IMR-90 (cell line): ENCODE measurements at regions not wholly inside any gene's neighbourhood (a gene's known extent, or its start where the extent isn't known, plus 50 kb on each side); places are given as distances from the start of the nearest gene placed in this dataset.

Experiments
- ATAC-seq: fragments of 200-7000 bp; cut with Tn5 transposase; 2 replicates; pipeline ENCODE4 v1.9.1; 2020; ENCODE audit warnings: low read depth, mild to moderate bottlenecking, moderate library complexity
- BruUV-seq: library from RNA; stranded (reverse); fragments of 400-500 nt; replicated peaks from 2 replicates; lab custom pipeline; 2021; lab: Mats Ljungman, UMichigan
- CTCF ChIA-PET: fragments of 300-600 bp; formaldehyde crosslinking; extraction: SDS; loops from one replicate; lab custom pipeline; 2021; ENCODE audit warnings: antibody characterized with exemption; lab: Yijun Ruan, JAX
- POLR2A ChIA-PET: fragments of 300-600 bp; sonication (Branson Sonifier 250); formaldehyde crosslinking; loops from one replicate; lab custom pipeline; 2022; ENCODE audit warnings: antibody characterized with exemption; ENCODE audit not compliant: unreplicated experiment; lab: Charles Lee
- DNase-seq: peaks from one replicate; pipeline ENCODE4 v3.0.0; 2013
- H2AFZ ChIP-seq: replicated peaks from 2 replicates; pipeline ENCODE3; 2013; ENCODE audit warnings: low read length, mild to moderate bottlenecking; ENCODE audit not compliant: poor library complexity
- H2AK5ac ChIP-seq: 2 replicates; pipeline ENCODE4 v1.6.1; 2013; ENCODE audit warnings: low read depth, low read length, inconsistent platforms
- H2AK9ac ChIP-seq: replicated peaks from 2 replicates; pipeline ENCODE3; 2013; ENCODE audit warnings: mild to moderate bottlenecking, low read depth, low read length, moderate library complexity; ENCODE audit not compliant: poor library complexity
- H2BK120ac ChIP-seq: 2 replicates; pipeline ENCODE4 v1.6.1; 2013; ENCODE audit warnings: low read depth, low read length, inconsistent platforms
- H2BK15ac ChIP-seq: 3 replicates; pipeline ENCODE4 v1.6.1; 2013; ENCODE audit warnings: low read depth, low read length, inconsistent platforms
- H2BK20ac ChIP-seq: 2 replicates; pipeline ENCODE4 v1.6.1; 2013; ENCODE audit warnings: low read depth, mild to moderate bottlenecking, inconsistent platforms, low read length, moderate library complexity
- H2BK5ac ChIP-seq: 2 replicates; pipeline ENCODE4 v1.6.1; 2013; ENCODE audit warnings: mild to moderate bottlenecking, low read depth, low read length, inconsistent platforms; ENCODE audit not compliant: poor library complexity, severe bottlenecking
- H3K14ac ChIP-seq: replicated peaks from 2 replicates; pipeline ENCODE4 v1.6.1; 2013; ENCODE audit warnings: low read depth, low read length, inconsistent platforms
- H3K18ac ChIP-seq: 2 replicates; pipeline ENCODE4 v1.6.1; 2013; ENCODE audit warnings: low read depth, low read length, control low read depth
- H3K23ac ChIP-seq: 2 replicates; pipeline ENCODE4 v1.6.1; 2013; ENCODE audit warnings: low read depth, low read length, inconsistent platforms
- H3K27ac ChIP-seq: 2 replicates; pipeline ENCODE4 v1.5.1; 2013; ENCODE audit warnings: mild to moderate bottlenecking, control low read depth, low read length; ENCODE audit not compliant: insufficient read depth
- H3K27me3 ChIP-seq: 2 replicates; pipeline ENCODE4 v1.6.1; 2013; ENCODE audit warnings: low read length; ENCODE audit not compliant: control insufficient read depth, insufficient read depth
- H3K36me3 ChIP-seq: 2 replicates; pipeline ENCODE4 v1.6.1; 2013; ENCODE audit warnings: low read length, mixed read lengths; ENCODE audit not compliant: control insufficient read depth, insufficient read depth
- H3K4ac ChIP-seq: 2 replicates; pipeline ENCODE4 v1.6.1; 2013; ENCODE audit warnings: low read depth, low read length, inconsistent platforms
- H3K4me1 ChIP-seq: 2 replicates; pipeline ENCODE4 v1.6.1; 2013; ENCODE audit warnings: low read length, mixed read lengths; ENCODE audit not compliant: control insufficient read depth, insufficient read depth
- H3K4me2 ChIP-seq: 2 replicates; pipeline ENCODE4 v1.6.1; 2013; ENCODE audit warnings: low read depth, mild to moderate bottlenecking, control low read depth, low read length, moderate library complexity
- H3K4me3 ChIP-seq: 2 replicates; pipeline ENCODE4 v1.5.1; 2013; ENCODE audit warnings: low read depth, mild to moderate bottlenecking, control low read depth, low read length, moderate library complexity; ENCODE audit not compliant: insufficient read depth
- H3K56ac ChIP-seq: 2 replicates; pipeline ENCODE4 v1.6.1; 2013; ENCODE audit warnings: low read length, inconsistent platforms; ENCODE audit not compliant: insufficient read depth; ENCODE audit errors: extremely low read depth
- H3K79me1 ChIP-seq, 2 experiments: 2 replicates each; pipeline ENCODE4 v1.6.1; 2013; ENCODE audit warnings: low read length in 2 of 2, inconsistent platforms in 1 of 2, low read depth in 1 of 2
- H3K9ac ChIP-seq: 2 replicates; pipeline ENCODE4 v1.6.1; 2013; ENCODE audit warnings: low read depth, low read length, control low read depth
- H3K9me1 ChIP-seq: 2 replicates; pipeline ENCODE4 v1.6.1; 2013; ENCODE audit warnings: low read length, inconsistent platforms; ENCODE audit not compliant: insufficient read depth
- H3K9me3 ChIP-seq: 2 replicates; pipeline ENCODE4 v1.6.1; 2013; ENCODE audit warnings: low read length; ENCODE audit not compliant: control insufficient read depth, insufficient read depth
- H4K20me1 ChIP-seq: 2 replicates; pipeline ENCODE4 v1.6.1; 2013; ENCODE audit warnings: low read length, inconsistent platforms; ENCODE audit not compliant: insufficient read depth
- H4K5ac ChIP-seq: 2 replicates; pipeline ENCODE4 v1.6.1; 2013; ENCODE audit warnings: mild to moderate bottlenecking, low read depth, low read length, control low read depth
- H4K8ac ChIP-seq, 2 experiments: 2 replicates each; pipeline ENCODE4 v1.6.1; 2013; ENCODE audit warnings: low read depth in 2 of 2, low read length in 2 of 2, control low read depth in 1 of 2, inconsistent platforms in 1 of 2
- H4K91ac ChIP-seq: 2 replicates; pipeline ENCODE4 v1.6.1; 2013; ENCODE audit warnings: low read depth, low read length, inconsistent platforms; ENCODE audit not compliant: insufficient read depth
- CEBPB ChIP-seq: IDR thresholded peaks from 2 replicates; pipeline ENCODE4 v1.6.1; 2012; ENCODE audit warnings: low read depth, low read length, improper control_type of control experiment
- FOS ChIP-seq: fragments of 150-350 bp; IDR thresholded peaks from 2 replicates; pipeline ENCODE4 v1.6.1; 2016; ENCODE audit warnings: low read depth, low read length
- MAZ ChIP-seq: IDR thresholded peaks from 2 replicates; pipeline ENCODE4 v1.6.1; 2012; ENCODE audit warnings: low read depth, mild to moderate bottlenecking, low read length, improper control_type of control experiment, moderate library complexity, borderline replicate concordance
- SMC3 ChIP-seq: fragments of 150-350 bp; IDR thresholded peaks from 2 replicates; pipeline ENCODE4 v1.6.1; 2016; ENCODE audit warnings: low read depth, mild to moderate bottlenecking, antibody characterized with exemption, low read length, moderate library complexity
- WGBS, 2 experiments: methylation state at CpG; one replicate each; pipeline versions ENCODE4 v1.1.5 to v1.1.7; 2013; ENCODE audit warnings: missing lambda C conversion rate in 2 of 2; ENCODE audit not compliant: insufficient read length in 1 of 2; ENCODE audit errors: extremely low coverage in 2 of 2; 5-methylcytosine and 5-hydroxymethylcytosine counted together
- dilution Hi-C: fragments of 300-500 bp; cut with HindIII; formaldehyde crosslinking; loops from one replicate; pipeline ENCODE4 v1.14.3; 2018; ENCODE audit warnings: low sequenced_read_pairs; ENCODE audit not compliant: unreplicated experiment
- in situ Hi-C: fragments of 300-500 bp; cut with MboI; formaldehyde crosslinking; loops from 3 replicates; pipeline ENCODE4 v1.14.3; 2019; ENCODE audit warnings: low sequenced_read_pairs, inconsistent platforms, mixed read lengths
- intact Hi-C: fragments of 100-400 bp; cut with micrococcal nuclease; formaldehyde crosslinking; loops from 2 replicates; pipeline ENCODE4 v1.10.0; 2022
- TF ChIP-seq, protein P1 (sequence below): fragments of 150-350 bp; IDR thresholded peaks from 2 replicates; pipeline ENCODE4 v1.6.1; 2016; ENCODE audit warnings: low read depth, mild to moderate bottlenecking, low read length, moderate library complexity, borderline replicate concordance

DNA sequence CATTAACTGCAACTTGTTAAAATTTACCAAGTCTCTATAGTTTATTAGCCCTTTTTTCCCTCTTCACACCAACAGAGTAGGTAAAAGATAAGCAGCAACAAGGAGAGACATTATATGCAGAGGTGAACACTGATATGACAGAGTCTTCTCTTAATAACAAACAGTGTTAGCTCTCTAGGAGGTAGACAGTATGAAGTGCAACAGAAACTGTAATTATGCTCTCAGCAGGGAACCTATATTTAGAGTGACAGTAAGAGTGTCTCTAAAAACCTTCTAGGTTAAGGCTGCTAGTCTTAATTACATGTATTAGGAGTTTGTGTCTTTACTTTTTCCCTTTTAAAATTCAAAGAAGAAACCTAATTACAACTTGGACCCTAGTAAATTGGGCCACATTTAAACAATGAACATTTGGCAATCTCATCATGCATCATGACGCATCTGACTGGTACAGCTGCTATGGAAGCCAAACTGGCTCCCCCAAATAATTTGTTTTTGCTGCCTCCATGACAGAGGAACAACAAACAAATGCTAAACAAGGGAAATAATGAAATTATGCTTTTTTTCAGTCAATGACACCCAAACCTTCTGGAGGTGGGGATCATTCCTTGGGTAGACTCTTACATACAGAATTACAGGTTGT is 69.9 kb upstream of the MMADHC start:
- H2AFZ ChIP-seq = no peak overlapping the region
- no peak overlapping the region for H3K23ac ChIP-seq
- no peaks in the 10 kb centered on the region for H3K79me1 ChIP-seq
- no TSS peak for BruUV-seq
- no peak overlapping the region for H2BK120ac ChIP-seq
- H3K18ac ChIP-seq = no peak overlapping the region
- no peaks in the 10 kb centered on the region for H3K9me1 ChIP-seq
- no peaks in the 10 kb centered on the region; the same call in 1 of the 2 replicates for H3K4me1 ChIP-seq
- H4K8ac ChIP-seq = no peak overlapping the region
- POLR2A ChIA-PET = no interaction called here
- no peak overlapping the region for H3K4me2 ChIP-seq
- H3K14ac ChIP-seq = no peak overlapping the region
- no CpG with 5 or more reads among the region's 1 CpG for WGBS, 2 experiments
- H3K27ac ChIP-seq = no peak overlapping the region
- ATAC-seq (no peak), DNase-seq (no peak)
- no peak overlapping the region for H4K5ac ChIP-seq
- H2BK20ac ChIP-seq = no peak overlapping the region
- no peak overlapping the region for H2AK9ac ChIP-seq
- no peak overlapping the region for H3K4ac ChIP-seq
- H3K4me3 ChIP-seq = no peak overlapping the region
- no peak overlapping the region for H2BK5ac ChIP-seq
- no peak overlapping the region for H2BK15ac ChIP-seq
- no peak for TF ChIP-seq MAZ
- TF ChIP-seq CEBPB = no peak
- no peak for TF ChIP-seq SMC3
- TF ChIP-seq FOS = no peak
- TF ChIP-seq, protein P1, sequence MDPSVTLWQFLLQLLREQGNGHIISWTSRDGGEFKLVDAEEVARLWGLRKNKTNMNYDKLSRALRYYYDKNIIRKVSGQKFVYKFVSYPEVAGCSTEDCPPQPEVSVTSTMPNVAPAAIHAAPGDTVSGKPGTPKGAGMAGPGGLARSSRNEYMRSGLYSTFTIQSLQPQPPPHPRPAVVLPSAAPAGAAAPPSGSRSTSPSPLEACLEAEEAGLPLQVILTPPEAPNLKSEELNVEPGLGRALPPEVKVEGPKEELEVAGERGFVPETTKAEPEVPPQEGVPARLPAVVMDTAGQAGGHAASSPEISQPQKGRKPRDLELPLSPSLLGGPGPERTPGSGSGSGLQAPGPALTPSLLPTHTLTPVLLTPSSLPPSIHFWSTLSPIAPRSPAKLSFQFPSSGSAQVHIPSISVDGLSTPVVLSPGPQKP = no peak
- H3K56ac ChIP-seq = no peak overlapping the region
- no peak overlapping the region for H2AK5ac ChIP-seq
- dilution Hi-C loops (no loop called here), in situ Hi-C loops (no loop called here), intact Hi-C loops (no loop called here)
- H3K27me3 ChIP-seq = no peaks in the 10 kb centered on the region
- no peak overlapping the region for H4K91ac ChIP-seq
- CTCF ChIA-PET = interaction anchor here (1.0 kb wide), 1 partner anchor 13 kb away, joined by 3 read pairs; no protein-coding TSS in a partner anchor
- H3K9ac ChIP-seq = no peak overlapping the region
- H4K20me1 ChIP-seq = no peaks in the 10 kb centered on the region
- H3K36me3 ChIP-seq = no peaks in the 10 kb centered on the region
- peaks cover 2% of the 10 kb centered on the region; the same call in 1 of the 2 replicates for H3K9me3 ChIP-seq
